K562 (cell line): ENCODE measurements at regions not wholly inside any gene's neighbourhood (a gene's known extent, or its start where the extent isn't known, plus 50 kb on each side); places are given as distances from the start of the nearest gene placed in this dataset.

Experiments used
- ATAC-seq: fragments of 200-7000 bp; cut with Tn5 transposase; 3 replicates; pipeline ENCODE4 v1.9.1; 2020; ENCODE audit warnings: moderate library complexity
- BruUV-seq: library from RNA; stranded (reverse); fragments of 400-500 nt; replicated peaks from 2 replicates; lab custom pipeline; 2021; lab: Mats Ljungman, UMichigan
- CTCF ChIA-PET: fragments of 300-600 bp; formaldehyde crosslinking; extraction: SDS; loops from one replicate; lab custom pipeline; 2021; ENCODE audit warnings: low intra/inter-chr PET ratio; lab: Yijun Ruan, JAX
- POLR2A ChIA-PET: fragments of 300-600, 350-650 bp; sonication (Branson Sonifier 250); formaldehyde crosslinking; extraction: SDS; loops from one replicate; lab custom pipeline; 2021; ENCODE audit warnings: antibody characterized with exemption, inconsistent platforms; lab: Yijun Ruan, JAX
- DNase-seq, 4 experiments: peaks; one replicate each; pipeline versions ENCODE4 v3.0.0 to v3.0.0-alpha.2; 2011 to 2018; ENCODE audit warnings: low spot score in 3 of 4, mixed read lengths in 3 of 4; ENCODE audit errors: extremely low read depth in 1 of 4
- FAIRE-seq: peaks from 2 replicates; lab custom pipeline; 2011; peaks lifted over from hg19 to GRCh38; lab: Jason Lieb, UNC
- H2AFZ ChIP-seq: 2 replicates; pipeline ENCODE4 v1.6.0; 2011; ENCODE audit warnings: low read depth, low read length, control low read depth, inconsistent platforms
- H3K27ac ChIP-seq: fragments of 200-600 bp; 3 replicates; pipeline ENCODE4 v1.8.0; 2011; ENCODE audit warnings: low read depth, mild to moderate bottlenecking, control low read depth, inconsistent platforms, low read length, moderate library complexity, mixed read lengths; ENCODE audit errors: extremely low read depth
- H3K27me3 ChIP-seq, 2 experiments: fragments of 300-600 bp in 1 of 2; 2 replicates in 1 of 2; 3 replicates in 1 of 2; pipeline versions ENCODE4 v1.6.0 to v1.8.0; 2011; ENCODE audit warnings: inconsistent platforms in 2 of 2, low read length in 2 of 2, mild to moderate bottlenecking in 1 of 2, mixed read lengths in 1 of 2, moderate library complexity in 1 of 2; ENCODE audit not compliant: control insufficient read depth in 2 of 2, insufficient read depth in 2 of 2
- H3K36me3 ChIP-seq: fragments of 300-600 bp; 3 replicates; pipeline ENCODE4 v1.8.0; 2011; ENCODE audit warnings: mild to moderate bottlenecking, low read length, inconsistent platforms; ENCODE audit not compliant: control insufficient read depth, insufficient read depth
- H3K4me1 ChIP-seq, 2 experiments: fragments of 200-600 bp in 1 of 2; replicated peaks in 1 of 2; 2 replicates in 1 of 2; 3 replicates in 1 of 2; pipeline versions ENCODE4 v1.5.1 to v1.8.0; 2011; ENCODE audit warnings: inconsistent platforms in 2 of 2, low read length in 2 of 2, mild to moderate bottlenecking in 1 of 2, mixed read lengths in 1 of 2, moderate library complexity in 1 of 2; ENCODE audit not compliant: control insufficient read depth in 2 of 2, insufficient read depth in 2 of 2
- H3K4me2 ChIP-seq: 2 replicates; pipeline ENCODE4 v1.6.1; 2011; ENCODE audit warnings: low read length, control low read depth, inconsistent platforms, mixed read lengths; ENCODE audit not compliant: insufficient read depth
- H3K4me3 ChIP-seq: fragments of 200-600 bp; sonication (generic), shearing (Covaris generic); 2 replicates; pipeline ENCODE4 v1.5.1; 2016; ENCODE audit warnings: control low read depth, inconsistent platforms
- H3K79me2 ChIP-seq: fragments of 200-600 bp; 3 replicates; pipeline ENCODE4 v1.8.0; 2011; ENCODE audit warnings: low read length, inconsistent platforms; ENCODE audit not compliant: control insufficient read depth, insufficient read depth
- H3K9ac ChIP-seq, 2 experiments: 2 replicates each; pipeline versions ENCODE4 v1.6.0 to v1.6.1; 2011; ENCODE audit warnings: low read depth in 2 of 2, low read length in 2 of 2, control low read depth in 1 of 2, inconsistent platforms in 1 of 2, mild to moderate bottlenecking in 1 of 2, mixed read lengths in 1 of 2; ENCODE audit not compliant: insufficient read depth in 1 of 2
- H3K9me1 ChIP-seq: one replicate; pipeline ENCODE4 v1.6.0; 2011; ENCODE audit warnings: inconsistent platforms, mild to moderate bottlenecking, low read length, moderate library complexity; ENCODE audit not compliant: control insufficient read depth, insufficient read depth
- H3K9me3 ChIP-seq: replicated peaks from 2 replicates; pipeline ENCODE4 v1.5.1; 2011; ENCODE audit warnings: low read depth, low read length, inconsistent platforms; ENCODE audit not compliant: control insufficient read depth, insufficient read depth
- H4K20me1 ChIP-seq: replicated peaks from 2 replicates; pipeline ENCODE4 v1.6.1; 2011; ENCODE audit warnings: low read length, inconsistent platforms, mixed read lengths; ENCODE audit not compliant: control insufficient read depth, insufficient read depth
- ARID3A ChIP-seq: IDR thresholded peaks from 2 replicates; pipeline ENCODE4 v1.6.1; 2012; ENCODE audit warnings: low read depth, low read length, improper control_type of control experiment, borderline replicate concordance
- BRD9 ChIP-seq: fragments of 450-650 bp; IDR thresholded peaks from 2 replicates; pipeline ENCODE4 v1.6.1; 2018; ENCODE audit warnings: low read depth; ENCODE audit not compliant: partially characterized antibody
- CREB5 ChIP-seq: fragments of 250-450 bp; sonication (Bioruptor Pico); IDR thresholded peaks from 2 replicates; pipeline ENCODE4 v1.5.0; 2020; ENCODE audit warnings: mild to moderate bottlenecking
- FUS ChIP-seq: fragments of 200-400 bp; formaldehyde crosslinking; optimal IDR thresholded peaks from 2 replicates; pipeline ENCODE3; 2017; ENCODE audit warnings: low read depth, low read length
- GMEB1 ChIP-seq: fragments of 250-450 bp; sonication (Bioruptor Pico); IDR thresholded peaks from 2 replicates; pipeline ENCODE4 v1.4.0; 2020; ENCODE audit warnings: mild to moderate bottlenecking
- HCFC1 ChIP-seq: IDR thresholded peaks from 2 replicates; pipeline ENCODE4 v1.6.1; 2012; ENCODE audit warnings: low read depth, low read length, improper control_type of control experiment
- IRF9 ChIP-seq: fragments of 450-650 bp; IDR thresholded peaks from 2 replicates; pipeline ENCODE4 v1.6.1; 2016; ENCODE audit warnings: missing biosample characterization, missing genetic modification characterization
- MBD2 ChIP-seq: sonication (generic); IDR thresholded peaks from 2 replicates; pipeline ENCODE4 v1.6.1; 2016; ENCODE audit warnings: low read depth, borderline replicate concordance
- MTA1 ChIP-seq: fragments of 450-650 bp; IDR thresholded peaks from 2 replicates; pipeline ENCODE4 v1.6.1; 2017; ENCODE audit warnings: borderline replicate concordance
- NFYB ChIP-seq: IDR thresholded peaks from 2 replicates; pipeline ENCODE4 v1.6.1; 2011; ENCODE audit warnings: mild to moderate bottlenecking, moderate library complexity; ENCODE audit not compliant: insufficient read length; ENCODE audit errors: extremely low read depth
- RBM25 ChIP-seq: fragments of 200-400 bp; formaldehyde crosslinking; IDR thresholded peaks from 2 replicates; pipeline ENCODE4 v1.6.1; 2018; ENCODE audit warnings: low read length, low read depth, moderate library complexity; ENCODE audit not compliant: severe bottlenecking
- USF2 ChIP-seq: sonication (generic); formaldehyde crosslinking; IDR thresholded peaks from 2 replicates; pipeline ENCODE4 v1.5.0; 2020; ENCODE audit warnings: missing genetic modification reagents
- ZC3H8 ChIP-seq: fragments of 450-650 bp; IDR thresholded peaks from 2 replicates; pipeline ENCODE4 v1.6.1; 2017
- ZNF146 ChIP-seq: IDR thresholded peaks from one replicate; pipeline ENCODE4 v1.6.1; 2018; ENCODE audit warnings: missing compliant biosample characterization; ENCODE audit not compliant: unreplicated experiment
- ZNF398 ChIP-seq: fragments of 250-450 bp; sonication (Bioruptor Pico); IDR thresholded peaks from 2 replicates; pipeline ENCODE4 v1.8.0; 2021; ENCODE audit warnings: moderate library complexity, mild to moderate bottlenecking, inconsistent platforms
- WGBS: fragments of 100-300 bp; shearing (Covaris generic); methylation state at CpG from one replicate; pipeline ENCODE4 v1.1.6; 2016; ENCODE audit warnings: low coverage, mixed read lengths; ENCODE audit not compliant: insufficient coverage; ENCODE audit errors: missing lambda C conversion rate; 5-methylcytosine and 5-hydroxymethylcytosine counted together
- in situ Hi-C: fragments of 300-500 bp; cut with MboI; formaldehyde crosslinking; loops from 4 replicates; pipeline ENCODE4 v1.15.0; 2018; ENCODE audit warnings: inconsistent platforms, mixed read lengths
- intact Hi-C: fragments of 100-400 bp; cut with micrococcal nuclease; formaldehyde crosslinking; loops from 2 replicates; pipeline ENCODE4 v1.14.2; 2022

- no peaks in the 10 kb centered on the region for H4K20me1 ChIP-seq
- BruUV-seq, result no TSS peak
- H3K9ac ChIP-seq, result no peak overlapping the region
- ChIA-PET CTCF (no interaction called here), POLR2A (interaction anchor here (0.6 kb wide), 1 partner anchor 26 kb away, joined by 3 read pairs; no protein-coding TSS in a partner anchor)
- H3K4me1 ChIP-seq, result no peaks in the 10 kb centered on the region
- H3K9me1 ChIP-seq, result no peaks in the 10 kb centered on the region
- H3K4me2 ChIP-seq, result no peak overlapping the region
- WGBS, result 3% methylated on average over 3 of the region's 3 CpGs
- in situ Hi-C loops, result no loop called here
- intact Hi-C loops, result no loop called here
- peaks cover 4% of the 10 kb centered on the region in 2 experiments; a peak in 2 of 5 replicates for H3K27me3 ChIP-seq
- H3K36me3 ChIP-seq, result no peaks in the 10 kb centered on the region
- no peaks in the 10 kb centered on the region for H3K79me2 ChIP-seq
- H3K4me3 ChIP-seq, result no peak overlapping the region
- peak; percentile 70 for ATAC-seq
- H3K9me3 ChIP-seq, result no peaks in the 10 kb centered on the region
- H3K27ac ChIP-seq, result no peak overlapping the region
- no peak for FAIRE-seq
- DNase-seq, result peak in 3 of 4 experiments; percentile 20 to 43 (median 22)
- no peak overlapping the region for H2AFZ ChIP-seq
- TF ChIP-seq NFYB (peak; percentile 33), HCFC1 (no peak), BRD9 (no peak), IRF9 (tag) (no peak), ZC3H8 (no peak), CREB5 (CRISPR knock-in tag) (no peak), GMEB1 (no peak), ZNF146 (CRISPR knock-in tag) (no peak), USF2 (CRISPR knock-in tag) (peak; percentile 87), ARID3A (no peak), ZNF398 (CRISPR knock-in tag) (no peak), MTA1 (no peak), RBM25 (no peak), FUS (no peak), MBD2 (no peak)
These were observed 281.6 kb upstream of the SULF2 start for GRCh38 chr20:48066851-48067250.
